Omental fat pad (tissue), 3 donors: ENCODE measurements at regions not wholly inside any gene's neighbourhood (a gene's known extent, or its start where the extent isn't known, plus 50 kb on each side); places are given as distances from the start of the nearest gene placed in this dataset.

Experiments used
- ATAC-seq: fragments of 150-250 bp; one replicate; pipeline ENCODE4 v1.9.1; 2016; ENCODE audit warnings: mild to moderate bottlenecking, moderate library complexity; ENCODE audit not compliant: low FRiP score
- DNase-seq: peaks from one replicate; pipeline ENCODE4 v3.0.0-alpha.2; 2019; ENCODE audit warnings: low spot score
- CTCF ChIP-seq, 3 donors: fragments of 450-650 bp; IDR thresholded peaks; one replicate each; pipeline ENCODE4 v1.5.1; 2016 to 2017; ENCODE audit warnings: antibody characterized with exemption in 3 of 3, mild to moderate bottlenecking in 3 of 3, moderate library complexity in 2 of 3

DNA sequence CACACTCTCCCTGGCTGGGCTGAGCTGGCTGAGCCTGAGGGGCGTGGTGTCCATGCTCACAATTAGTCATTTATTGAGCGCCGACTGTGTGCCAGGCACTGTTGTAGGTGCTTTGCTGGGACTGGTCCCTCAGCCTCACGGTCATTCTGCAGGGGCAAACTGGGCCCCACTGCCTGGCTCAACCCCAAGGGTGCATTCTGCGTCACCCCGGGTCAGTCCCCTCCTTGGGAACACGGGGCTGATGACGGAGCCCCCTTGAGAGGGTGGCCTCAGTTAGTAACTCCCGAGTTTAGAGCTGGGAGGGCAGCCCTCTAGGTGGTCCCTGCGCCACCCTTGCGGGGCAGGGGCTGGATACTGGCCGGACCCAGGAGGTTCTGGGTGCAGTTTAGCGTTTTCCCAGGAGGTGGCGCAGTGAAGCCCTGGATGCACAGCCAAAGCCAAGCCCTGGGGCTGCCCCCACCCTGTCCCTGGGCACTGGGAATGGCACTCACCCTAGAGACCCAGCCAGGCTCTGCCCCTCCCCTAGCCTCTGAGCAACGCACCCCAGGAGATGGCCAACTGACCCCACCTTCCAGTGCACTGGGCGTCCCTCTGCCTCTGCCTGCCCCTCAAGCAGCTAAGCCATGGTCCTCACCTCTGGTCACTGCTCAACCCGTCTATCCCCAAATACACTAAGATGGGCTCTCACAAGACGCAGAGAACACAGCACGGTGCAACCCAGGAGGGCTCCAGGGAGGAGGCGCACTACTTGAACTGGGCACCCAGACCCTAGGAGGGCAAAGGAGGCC, 243.2 kb upstream of the GSE1 start:
- DNase-seq (peak; percentile 64), ATAC-seq (peak; percentile 41)
- no peak for TF ChIP-seq CTCF (IDR thresholded peaks at IDR 0.05)

GRCh38 chr16:85370543-85370880, 242.6 kb upstream of the GSE1 start:
- no peak for ATAC-seq
- no peak for TF ChIP-seq CTCF (IDR thresholded peaks at IDR 0.05)
- no peak for DNase-seq

GRCh38 chr16:85370881-85371651, 242.1 kb upstream of the GSE1 start:
- TF ChIP-seq CTCF (IDR thresholded peaks at IDR 0.05): no peak
- ATAC-seq (peak; percentile 13), DNase-seq (no peak)

GRCh38 chr16:85371948-85372347, 241.2 kb upstream of the GSE1 start:
- ATAC-seq (no peak), DNase-seq (no peak)
- TF ChIP-seq CTCF (IDR thresholded peaks at IDR 0.05): no peak

DNA sequence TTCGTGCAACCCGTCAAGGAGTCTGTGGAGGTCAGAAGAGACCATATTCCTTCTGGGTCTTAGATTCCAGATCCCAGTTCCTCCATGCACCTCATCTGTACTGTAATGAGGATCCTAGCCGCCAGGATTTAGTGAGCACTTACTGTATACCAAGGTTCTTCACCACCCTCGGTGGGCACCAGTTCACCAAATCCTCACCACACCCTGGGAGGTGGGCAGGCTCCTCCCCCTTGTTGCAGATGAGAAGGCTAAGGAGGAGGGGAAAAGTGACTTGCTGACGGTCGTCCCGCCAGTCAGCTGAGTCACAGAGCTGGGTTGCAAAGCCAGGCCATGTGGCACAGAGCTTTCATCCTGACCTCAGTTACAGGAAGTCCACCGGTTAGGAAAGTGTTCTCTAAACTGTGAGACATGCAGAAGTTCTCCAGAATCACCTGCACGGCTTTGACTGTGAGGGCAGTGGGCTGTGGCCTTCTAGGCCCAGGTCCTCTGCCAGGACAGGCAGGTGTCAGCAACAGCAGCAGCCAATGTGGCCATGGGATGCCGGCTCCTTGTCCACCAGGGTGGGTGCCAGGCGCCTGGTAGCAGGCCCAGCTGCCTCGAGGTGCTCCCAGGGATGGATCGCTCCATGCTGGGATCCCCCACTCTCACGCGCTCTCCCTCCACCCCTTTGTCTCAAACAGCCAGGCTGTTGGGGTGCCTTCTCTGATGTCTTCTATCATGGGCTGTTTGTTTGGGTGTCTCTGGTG, 240.3 kb upstream of the GSE1 start:
- DNase-seq (no peak), ATAC-seq (peak; percentile 33)
- no peak for TF ChIP-seq CTCF (IDR thresholded peaks at IDR 0.05)

- no peak for DNase-seq
- no peak for ATAC-seq
- no peak for TF ChIP-seq CTCF (IDR thresholded peaks at IDR 0.05)
Measured at GRCh38 chr16:85373741-85374570, 239.2 kb upstream of the GSE1 start.
